ENCODE measurements at regions not wholly inside any gene's neighbourhood (a gene's known extent, or its start where the extent isn't known, plus 50 kb on each side); places are given as distances from the start of the nearest gene placed in this dataset.

- DNase-seq: no peak
These were observed 279.8 kb upstream of the SEMA3A start for GRCh38 chr7:84474436-84474835.

GRCh38 chr7:84471576-84471975, 277.0 kb upstream of the SEMA3A start:
- no peak for DNase-seq

GRCh38 chr7:84469034-84469433, 274.4 kb upstream of the SEMA3A start:
- no peak for DNase-seq

- DNase-seq: no peak
These were observed 267.7 kb upstream of the SEMA3A start for GRCh38 chr7:84462259-84462658.

- DNase-seq: no peak
These were observed 266.5 kb upstream of the SEMA3A start for GRCh38 chr7:84461093-84461492.

GRCh38 chr7:84455788-84456187, 261.2 kb upstream of the SEMA3A start:
- DNase-seq: no peak

GRCh38 chr7:84454174-84454959, 259.8 kb upstream of the SEMA3A start:
- no peak for DNase-seq

GRCh38 chr7:84452618-84453017, 258.0 kb upstream of the SEMA3A start:
- DNase-seq: no peak

- DNase-seq: no peak
These were observed 256.2 kb upstream of the SEMA3A start for GRCh38 chr7:84450772-84451171.

GRCh38 chr7:84447636-84448293, 253.2 kb upstream of the SEMA3A start:
- no peak for DNase-seq

GRCh38 chr7:84446991-84447480, 252.4 kb upstream of the SEMA3A start:
- no peak for DNase-seq

- DNase-seq: no peak
These were observed 231.2 kb upstream of the SEMA3A start for GRCh38 chr7:84425702-84426259.

- DNase-seq: no peak
These were observed 228.2 kb upstream of the SEMA3A start for GRCh38 chr7:84422790-84423189.

GRCh38 chr7:84412161-84412969, 217.8 kb upstream of the SEMA3A start:
- DNase-seq: no peak

- DNase-seq: no peak
These were observed 205.1 kb upstream of the SEMA3A start for GRCh38 chr7:84399661-84400060.

GRCh38 chr7:84394219-84394618, 199.6 kb upstream of the SEMA3A start:
- no peak for DNase-seq

GRCh38 chr7:84393786-84394185, 199.2 kb upstream of the SEMA3A start:
- DNase-seq: no peak

- DNase-seq: no peak
These were observed 196.3 kb upstream of the SEMA3A start for GRCh38 chr7:84390845-84391244.

GRCh38 chr7:84389242-84389641, 194.7 kb upstream of the SEMA3A start:
- no peak for DNase-seq

GRCh38 chr7:84387595-84387994, 193.0 kb upstream of the SEMA3A start:
- DNase-seq: no peak

GRCh38 chr7:84384417-84384816, 189.8 kb upstream of the SEMA3A start:
- no peak for DNase-seq

GRCh38 chr7:84379446-84379845, 184.9 kb upstream of the SEMA3A start:
- DNase-seq: no peak

GRCh38 chr7:84372712-84373111, 178.1 kb upstream of the SEMA3A start:
- DNase-seq: no peak
